H9 (cell line): ENCODE measurements at regions not wholly inside any gene's neighbourhood (a gene's known extent, or its start where the extent isn't known, plus 50 kb on each side); places are given as distances from the start of the nearest gene placed in this dataset.

Source experiments
- DNase-seq: peaks from one replicate; pipeline ENCODE4 v3.0.0-alpha.2; 2017
- H2AFZ ChIP-seq: one replicate; pipeline ENCODE4 v1.6.1; 2013; ENCODE audit warnings: mild to moderate bottlenecking, low read length, control low read depth, moderate library complexity
- H2AK5ac ChIP-seq: 2 replicates; pipeline ENCODE4 v1.6.1; 2013; ENCODE audit warnings: low read length, control low read depth, mixed read lengths; ENCODE audit not compliant: insufficient read length
- H2BK120ac ChIP-seq: one replicate; pipeline ENCODE4 v1.6.1; 2013; ENCODE audit warnings: low read depth, mild to moderate bottlenecking, low read length, control low read depth, inconsistent platforms; ENCODE audit not compliant: poor library complexity, severe bottlenecking
- H2BK12ac ChIP-seq: 2 replicates; pipeline ENCODE4 v1.6.1; 2013; ENCODE audit warnings: low read length, control low read depth, mixed read lengths, low read depth; ENCODE audit not compliant: insufficient read length
- H2BK15ac ChIP-seq: 2 replicates; pipeline ENCODE4 v1.6.1; 2013; ENCODE audit warnings: low read depth, low read length, control low read depth
- H2BK20ac ChIP-seq: one replicate; pipeline ENCODE4 v1.6.1; 2013; ENCODE audit warnings: low read depth, mild to moderate bottlenecking, low read length, control low read depth, inconsistent platforms; ENCODE audit not compliant: poor library complexity, severe bottlenecking
- H2BK5ac ChIP-seq: 2 replicates; pipeline ENCODE4 v1.6.1; 2013; ENCODE audit warnings: low read length, control low read depth, mixed read lengths; ENCODE audit not compliant: insufficient read length
- H3K14ac ChIP-seq: 2 replicates; pipeline ENCODE4 v1.6.1; 2013; ENCODE audit warnings: low read length, control low read depth; ENCODE audit not compliant: insufficient read depth
- H3K18ac ChIP-seq: 2 replicates; pipeline ENCODE4 v1.6.1; 2013; ENCODE audit warnings: low read depth, mild to moderate bottlenecking, mixed read lengths, low read length, control low read depth; ENCODE audit not compliant: insufficient read length
- H3K23ac ChIP-seq: 2 replicates; pipeline ENCODE4 v1.6.1; 2013; ENCODE audit warnings: low read length, control low read depth, mixed read lengths, low read depth; ENCODE audit not compliant: insufficient read length
- H3K23me2 ChIP-seq: 2 replicates; pipeline ENCODE4 v1.6.1; 2013; ENCODE audit warnings: low read depth, mild to moderate bottlenecking, mixed read lengths, low read length, control low read depth; ENCODE audit not compliant: insufficient read length, poor library complexity, severe bottlenecking
- H3K27ac ChIP-seq: 2 replicates; pipeline ENCODE4 v1.5.1; 2013; ENCODE audit warnings: low read length, control low read depth, mixed read lengths, low read depth; ENCODE audit not compliant: insufficient read length
- H3K27me3 ChIP-seq: 2 replicates; pipeline ENCODE4 v1.6.1; 2013; ENCODE audit warnings: low read length, control low read depth, inconsistent platforms; ENCODE audit not compliant: insufficient read depth
- H3K4ac ChIP-seq: 2 replicates; pipeline ENCODE4 v1.6.1; 2013; ENCODE audit warnings: low read depth, mild to moderate bottlenecking, control low read depth, inconsistent platforms, low read length, moderate library complexity
- H3K4me1 ChIP-seq: 2 replicates; pipeline ENCODE4 v1.6.1; 2013; ENCODE audit warnings: low read length, control low read depth, inconsistent platforms; ENCODE audit not compliant: insufficient read depth
- H3K4me2 ChIP-seq: 2 replicates; pipeline ENCODE4 v1.6.1; 2013; ENCODE audit warnings: low read length, control low read depth, mixed read lengths; ENCODE audit not compliant: insufficient read length, insufficient read depth
- H3K56ac ChIP-seq: 2 replicates; pipeline ENCODE4 v1.6.1; 2013; ENCODE audit warnings: low read depth, mild to moderate bottlenecking, mixed read lengths, low read length, control low read depth; ENCODE audit not compliant: insufficient read length
- H3K79me1 ChIP-seq: 2 replicates; pipeline ENCODE4 v1.6.1; 2013; ENCODE audit warnings: low read depth, mild to moderate bottlenecking, moderate library complexity, low read length, control low read depth, inconsistent platforms; ENCODE audit not compliant: insufficient read depth, poor library complexity, severe bottlenecking
- H3K79me2 ChIP-seq: 2 replicates; pipeline ENCODE4 v1.6.1; 2013; ENCODE audit warnings: low read length, control low read depth, inconsistent platforms; ENCODE audit not compliant: insufficient read depth
- H3K9ac ChIP-seq: 2 replicates; pipeline ENCODE4 v1.6.1; 2013; ENCODE audit warnings: low read length, control low read depth, mixed read lengths; ENCODE audit not compliant: insufficient read length; ENCODE audit errors: extremely low read depth
- H3K9me3 ChIP-seq: one replicate; pipeline ENCODE4 v1.6.1; 2013; ENCODE audit warnings: low read depth, low read length, inconsistent platforms; ENCODE audit not compliant: control insufficient read depth
- H3T11ph ChIP-seq: one replicate; pipeline ENCODE4 v1.6.1; 2013; ENCODE audit warnings: mild to moderate bottlenecking, low read length, control low read depth, inconsistent platforms
- H4K20me1 ChIP-seq: one replicate; pipeline ENCODE4 v1.6.1; 2013; ENCODE audit not compliant: control insufficient read depth, insufficient read length, insufficient read depth
- H4K5ac ChIP-seq: 2 replicates; pipeline ENCODE4 v1.6.1; 2013; ENCODE audit warnings: low read depth, mild to moderate bottlenecking, mixed read lengths, low read length, control low read depth; ENCODE audit not compliant: insufficient read length
- H4K8ac ChIP-seq: replicated peaks from 2 replicates; pipeline ENCODE4 v1.6.1; 2013; ENCODE audit warnings: low read length, control low read depth, mixed read lengths, low read depth; ENCODE audit not compliant: insufficient read length
- H4K91ac ChIP-seq: 2 replicates; pipeline ENCODE4 v1.6.1; 2013; ENCODE audit warnings: low read depth, mild to moderate bottlenecking, moderate library complexity, mixed read lengths, low read length, control low read depth; ENCODE audit not compliant: insufficient read length
- H3K27ac Mint-ChIP-seq, 3 experiments: 2 replicates in 2 of 3; 3 replicates in 1 of 3; pipeline ENCODE4 v1.8.0; 2020 to 2021; ENCODE audit warnings: mixed read lengths in 3 of 3, mild to moderate bottlenecking in 1 of 3, moderate library complexity in 1 of 3
- H3K27me3 Mint-ChIP-seq: 2 replicates; pipeline ENCODE4 v1.8.0; 2021; ENCODE audit warnings: low read depth, mild to moderate bottlenecking, moderate library complexity, mixed read lengths
- H3K36me3 Mint-ChIP-seq, 3 experiments: 2 replicates in 2 of 3; 3 replicates in 1 of 3; pipeline ENCODE4 v1.8.0; 2020 to 2021; ENCODE audit warnings: low read depth in 3 of 3, mixed read lengths in 3 of 3; ENCODE audit not compliant: insufficient read depth in 1 of 3
- H3K4me1 Mint-ChIP-seq, 2 experiments: 2 replicates each; pipeline ENCODE4 v1.8.0; 2020; ENCODE audit warnings: mixed read lengths in 2 of 2
- H3K4me3 Mint-ChIP-seq, 2 experiments: 2 replicates in 1 of 2; 3 replicates in 1 of 2; pipeline ENCODE4 v1.8.0; 2020 to 2021; ENCODE audit warnings: mild to moderate bottlenecking in 2 of 2, mixed read lengths in 2 of 2, moderate library complexity in 1 of 2
- H3K9me3 Mint-ChIP-seq, 2 experiments: 2 replicates in 1 of 2; 3 replicates in 1 of 2; pipeline ENCODE4 v1.8.0; 2020; ENCODE audit warnings: mild to moderate bottlenecking in 2 of 2, mixed read lengths in 2 of 2, moderate library complexity in 1 of 2
- WGBS: extraction: QIAGEN DNeasy Blood & Tissue Kit; methylation state at CpG from one replicate; pipeline ENCODE4 v1.1.7; 2013; ENCODE audit warnings: missing lambda C conversion rate, low lambda C conversion rate, mixed read lengths; ENCODE audit not compliant: insufficient read length; ENCODE audit errors: extremely low coverage; 5-methylcytosine and 5-hydroxymethylcytosine counted together
- TF ChIP-seq, protein P1 (sequence below): fragments of 200-600 bp; sonication (generic); conservative IDR thresholded peaks from 3 replicates; pipeline ENCODE4 v1.8.0; 2021; ENCODE audit warnings: antibody characterized with exemption, mild to moderate bottlenecking

DNA sequence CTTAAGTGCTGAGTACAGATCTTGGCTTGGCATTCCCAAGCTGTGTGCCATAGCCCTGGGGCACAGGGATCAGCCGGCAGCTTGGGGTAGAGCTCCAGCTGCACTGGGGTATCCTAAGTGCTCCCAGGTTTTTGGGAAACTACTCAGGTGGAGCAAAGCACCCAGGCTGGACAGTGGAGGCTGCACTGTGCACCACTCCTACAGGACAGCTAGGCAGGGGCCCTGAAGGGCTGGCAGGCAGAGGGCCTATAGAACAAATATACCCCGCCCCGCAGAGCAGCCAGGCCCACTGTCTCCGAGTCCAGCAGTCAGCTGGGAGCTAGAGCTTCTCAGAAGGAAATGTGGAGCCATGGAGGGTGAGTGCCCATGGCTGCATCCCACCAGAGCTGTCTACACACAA is 691.7 kb upstream of the ADGRL2 start:
- H4K20me1 ChIP-seq, result no peaks in the 10 kb centered on the region
- H3K4ac ChIP-seq, result no peak overlapping the region
- H4K8ac ChIP-seq, result no peak overlapping the region
- H3K9ac ChIP-seq, result no peak overlapping the region
- Mint-ChIP-seq H3K27me3 (no peaks in the 10 kb centered on the region), H3K36me3 (peaks cover 0 to 9% (median 6%) of the 10 kb centered on the region in 3 experiments; a peak in 4 of 7 replicates), H3K27ac (no peak overlapping the region), H3K9me3 (no peaks in the 10 kb centered on the region; a peak in 2 of 5 replicates), H3K4me1 (peaks cover 13% of the 10 kb centered on the region in 2 experiments), H3K4me3 (no peak overlapping the region)
- no peak overlapping the region for H2BK20ac ChIP-seq
- no peaks in the 10 kb centered on the region for H3K23me2 ChIP-seq
- H2BK120ac ChIP-seq, result no peak overlapping the region
- no peak overlapping the region for H2AFZ ChIP-seq
- H3K9me3 ChIP-seq, result no peaks in the 10 kb centered on the region
- no CpG with 5 or more reads among the region's 4 CpGs for WGBS
- no peak overlapping the region for H3T11ph ChIP-seq
- no peak overlapping the region for H4K91ac ChIP-seq
- no peak overlapping the region for H3K4me2 ChIP-seq
- no peak overlapping the region for H3K56ac ChIP-seq
- H3K79me1 ChIP-seq, result no peaks in the 10 kb centered on the region
- H4K5ac ChIP-seq, result no peak overlapping the region
- no peak overlapping the region for H2BK12ac ChIP-seq
- H2BK5ac ChIP-seq, result no peak overlapping the region
- no peak overlapping the region for H3K18ac ChIP-seq
- no peaks in the 10 kb centered on the region for H3K4me1 ChIP-seq
- H3K27ac ChIP-seq, result no peak overlapping the region
- no peak overlapping the region for H3K23ac ChIP-seq
- no peak overlapping the region for H3K14ac ChIP-seq
- H2AK5ac ChIP-seq, result no peak overlapping the region
- no peaks in the 10 kb centered on the region for H3K27me3 ChIP-seq
- H3K79me2 ChIP-seq, result no peaks in the 10 kb centered on the region
- no peak overlapping the region for H2BK15ac ChIP-seq
- DNase-seq, result no peak
- TF ChIP-seq, protein P1, sequence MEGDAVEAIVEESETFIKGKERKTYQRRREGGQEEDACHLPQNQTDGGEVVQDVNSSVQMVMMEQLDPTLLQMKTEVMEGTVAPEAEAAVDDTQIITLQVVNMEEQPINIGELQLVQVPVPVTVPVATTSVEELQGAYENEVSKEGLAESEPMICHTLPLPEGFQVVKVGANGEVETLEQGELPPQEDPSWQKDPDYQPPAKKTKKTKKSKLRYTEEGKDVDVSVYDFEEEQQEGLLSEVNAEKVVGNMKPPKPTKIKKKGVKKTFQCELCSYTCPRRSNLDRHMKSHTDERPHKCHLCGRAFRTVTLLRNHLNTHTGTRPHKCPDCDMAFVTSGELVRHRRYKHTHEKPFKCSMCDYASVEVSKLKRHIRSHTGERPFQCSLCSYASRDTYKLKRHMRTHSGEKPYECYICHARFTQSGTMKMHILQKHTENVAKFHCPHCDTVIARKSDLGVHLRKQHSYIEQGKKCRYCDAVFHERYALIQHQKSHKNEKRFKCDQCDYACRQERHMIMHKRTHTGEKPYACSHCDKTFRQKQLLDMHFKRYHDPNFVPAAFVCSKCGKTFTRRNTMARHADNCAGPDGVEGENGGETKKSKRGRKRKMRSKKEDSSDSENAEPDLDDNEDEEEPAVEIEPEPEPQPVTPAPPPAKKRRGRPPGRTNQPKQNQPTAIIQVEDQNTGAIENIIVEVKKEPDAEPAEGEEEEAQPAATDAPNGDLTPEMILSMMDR, result no peak
